NCI-H510A treated with DMSO at 0.1 percent for 48 hours (cell line): ENCODE measurements at regions not wholly inside any gene's neighbourhood (a gene's known extent, or its start where the extent isn't known, plus 50 kb on each side); places are given as distances from the start of the nearest gene placed in this dataset.
"Not testable (repeated sequence)": the region's sequence is repeated elsewhere in the genome, so short reads cannot be mapped to it uniquely, and the experiment has no call there.

Experiments
- DNase-seq: peaks from one replicate; lab custom pipeline; 2025; lab: John Stamatoyannopoulos, UW

- no peak for DNase-seq
Measured at GRCh38 chr12:124674937-124675336, 107.5 kb upstream of the NCOR2 start.

- DNase-seq: no peak
Measured at GRCh38 chr12:124673801-124674617, 106.6 kb upstream of the NCOR2 start.

DNA sequence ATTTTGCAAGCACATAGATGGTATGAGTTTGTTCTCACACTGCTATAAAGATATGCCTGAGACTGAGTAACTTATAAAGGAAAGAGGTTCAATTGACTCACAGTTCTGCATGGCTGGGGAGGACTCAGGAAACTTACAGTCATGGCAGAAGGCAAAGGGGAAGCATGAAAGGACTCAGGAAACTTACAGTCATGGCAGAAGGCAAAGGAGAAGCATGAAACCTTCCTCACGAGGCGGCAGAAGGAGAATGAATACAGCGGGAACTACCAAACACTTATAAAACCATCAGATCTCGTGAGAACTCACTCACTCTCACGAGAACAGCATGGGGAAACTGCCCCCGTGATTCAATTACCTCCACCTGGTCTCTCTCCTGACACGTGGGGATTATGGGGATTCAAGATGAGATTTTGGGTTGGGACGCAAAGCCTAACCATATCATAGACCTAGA is 101.9 kb upstream of the NCOR2 start:
- not testable (repeated sequence) for DNase-seq

- no peak for DNase-seq
Measured at GRCh38 chr12:124668602-124669001, 101.2 kb upstream of the NCOR2 start.

- peak; percentile 89 for DNase-seq
Measured at GRCh38 chr12:124667506-124668326, 100.3 kb upstream of the NCOR2 start.

GRCh38 chr12:124666722-124667259 is 99.4 kb upstream of the NCOR2 start:
- DNase-seq: no peak

DNA sequence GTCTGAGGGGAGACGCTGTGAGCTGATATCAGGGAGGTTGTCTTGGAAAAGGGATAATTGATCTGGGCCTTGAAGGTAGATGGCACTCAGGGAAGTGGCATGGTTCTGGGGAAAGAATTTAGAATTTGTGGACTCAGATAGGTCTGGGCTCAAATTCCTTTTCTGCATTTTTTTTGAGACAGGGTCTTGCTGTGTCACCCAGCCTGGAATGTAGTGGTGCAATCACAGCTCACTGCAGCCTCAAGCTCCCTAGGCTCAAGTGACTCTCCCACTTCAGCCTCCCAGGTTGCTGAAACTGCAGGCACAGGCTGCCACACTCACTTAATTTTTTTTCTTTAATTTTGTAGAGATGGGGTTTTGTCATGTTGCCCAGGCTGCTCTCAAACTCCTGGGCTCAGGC is 98.1 kb upstream of the NCOR2 start:
- no peak for DNase-seq

DNA sequence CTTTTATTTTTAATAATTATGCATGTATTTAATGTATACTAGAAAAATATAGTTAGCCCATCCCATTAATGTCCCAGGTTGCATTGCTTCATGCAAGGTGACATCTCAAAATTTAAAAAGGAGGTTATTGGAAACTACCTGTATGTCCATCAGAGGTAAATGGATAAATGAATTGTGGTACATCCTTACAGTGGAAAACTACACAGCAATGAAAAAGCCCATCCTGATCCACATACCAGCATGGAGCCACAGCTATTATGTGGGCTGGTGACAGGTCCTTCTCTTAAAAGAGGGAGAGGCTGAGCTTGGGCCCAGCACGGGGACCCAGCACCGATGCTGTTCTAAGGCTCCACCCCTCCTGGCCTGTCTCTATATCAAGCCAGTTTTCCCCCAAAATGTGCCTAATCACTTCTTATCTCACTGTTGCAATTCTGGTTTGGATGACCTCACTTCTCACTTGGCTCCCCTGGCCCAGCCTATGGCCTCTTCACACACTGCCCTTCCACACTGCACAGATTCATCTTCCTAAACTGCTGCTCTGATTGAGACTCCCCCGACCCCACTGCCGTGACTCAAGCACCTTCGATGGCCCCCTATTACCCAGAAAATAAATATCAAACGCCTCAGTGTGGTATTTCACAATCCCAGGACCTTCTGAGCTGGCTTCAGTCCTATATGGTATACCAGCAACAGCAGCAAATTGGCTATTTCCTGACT is 97.1 kb upstream of the NCOR2 start:
- DNase-seq: no peak

- no peak for DNase-seq
Measured at GRCh38 chr12:124663771-124664366, 96.5 kb upstream of the NCOR2 start.

DNA sequence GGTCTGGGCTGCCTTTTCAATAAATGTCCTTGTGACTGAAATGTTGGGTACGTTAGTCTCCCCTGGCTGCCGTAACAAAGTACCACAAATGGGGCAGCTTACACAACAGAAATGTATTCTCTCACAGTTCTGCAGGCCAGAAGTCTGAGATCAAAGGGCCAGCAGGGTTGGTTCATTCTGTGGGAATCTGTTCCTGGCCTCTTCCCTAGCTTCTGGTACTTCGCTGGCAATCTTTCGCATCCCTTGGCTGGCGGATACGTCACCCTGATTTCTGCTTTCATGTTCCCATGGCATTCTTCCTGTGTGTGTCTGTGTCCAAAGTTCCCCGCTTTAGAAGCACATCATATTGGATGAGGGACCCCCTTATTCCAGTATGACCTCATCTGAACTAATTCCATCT is 95.8 kb upstream of the NCOR2 start:
- DNase-seq: no peak

DNA sequence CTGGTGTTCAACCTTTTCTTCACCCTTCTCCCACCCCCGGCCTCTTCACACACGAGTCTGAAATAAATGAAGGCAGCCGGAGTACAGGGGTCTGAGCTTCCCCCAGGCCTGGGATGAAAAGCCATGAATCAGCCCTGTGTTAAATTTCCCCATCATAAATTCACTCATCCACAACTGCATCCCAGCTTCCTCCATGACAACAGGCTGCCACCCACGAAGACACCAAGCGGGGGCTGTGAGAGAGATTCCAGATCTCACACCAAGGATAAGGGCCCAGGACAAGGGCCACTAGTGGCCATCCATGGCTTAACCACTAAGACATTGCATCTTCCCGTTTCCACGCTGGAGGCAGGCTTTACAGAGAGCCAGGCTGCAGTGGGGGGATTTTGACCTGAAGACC is 93.9 kb upstream of the NCOR2 start:
- DNase-seq: no peak

DNA sequence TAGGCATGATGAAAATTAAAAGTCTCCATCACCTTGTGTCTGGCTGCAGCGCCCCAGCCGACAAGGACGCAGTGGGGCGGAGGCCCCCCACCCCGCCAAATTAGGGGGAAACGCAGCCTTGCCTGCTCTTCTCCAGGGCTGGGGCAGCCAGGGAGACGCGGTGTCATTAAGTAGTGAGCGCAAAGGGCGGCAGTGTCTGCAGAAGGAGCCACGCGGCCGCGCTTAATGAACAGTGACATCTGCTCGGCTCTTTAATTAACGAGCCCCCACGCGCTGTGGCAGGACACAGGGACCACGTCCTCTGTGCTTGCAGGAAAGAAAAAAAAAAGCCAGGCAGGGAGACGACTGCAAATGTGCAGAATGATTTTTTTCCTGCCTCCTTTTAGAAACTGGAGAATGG is 93.4 kb upstream of the NCOR2 start:
- peak; percentile 9 for DNase-seq

DNA sequence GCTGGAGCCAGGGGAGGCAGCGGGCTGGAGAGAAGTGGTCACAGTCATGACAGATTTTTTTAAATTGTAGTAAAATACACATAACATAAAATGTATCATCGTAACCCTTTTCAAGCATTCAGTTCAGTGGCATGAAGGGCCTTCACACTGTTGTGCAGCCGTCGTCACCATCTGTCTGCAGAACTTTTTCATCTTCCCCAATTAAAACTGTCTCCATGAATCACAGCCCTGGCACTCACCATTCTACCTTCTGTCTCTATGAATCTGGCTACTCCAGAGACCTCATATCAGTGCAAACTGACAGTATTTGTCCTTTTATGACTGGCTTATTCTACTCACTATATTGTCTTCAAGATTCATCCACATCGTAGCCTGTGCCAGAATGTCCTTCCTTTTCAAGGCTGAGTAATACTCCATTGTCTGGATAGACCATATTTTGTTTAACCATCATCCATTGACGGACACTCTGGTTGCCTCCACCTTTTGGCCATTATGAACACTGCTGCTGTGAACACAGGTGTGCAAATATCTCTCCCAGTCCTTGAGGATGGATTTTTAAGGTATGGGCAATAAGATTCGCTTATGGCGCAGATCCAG is 91.5 kb upstream of the NCOR2 start:
- DNase-seq: no peak

DNA sequence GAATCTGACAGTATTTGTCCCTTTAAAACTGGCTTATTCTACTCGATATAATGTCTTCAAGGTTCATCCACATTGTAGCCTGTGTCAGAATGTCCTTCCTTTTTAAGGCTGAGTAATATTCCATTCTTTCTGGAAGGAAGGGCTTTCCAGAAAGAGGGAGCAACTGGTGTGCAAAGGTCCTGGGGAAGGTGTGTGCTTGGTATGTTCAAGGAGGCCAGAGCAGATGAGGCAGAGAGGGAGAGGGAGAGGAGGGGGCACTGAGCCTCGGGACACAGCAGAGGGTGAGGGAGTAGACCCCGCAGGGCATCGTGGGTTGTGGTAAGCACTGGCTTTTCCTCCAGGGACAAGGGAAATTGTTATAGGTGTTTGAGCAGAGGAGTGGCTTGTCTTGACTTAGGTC is 90.9 kb upstream of the NCOR2 start:
- DNase-seq: no peak

GRCh38 chr12:124656947-124657434 is 89.6 kb upstream of the NCOR2 start:
- DNase-seq: no peak

GRCh38 chr12:124655698-124656516 is 88.5 kb upstream of the NCOR2 start:
- peak; percentile 31 for DNase-seq

GRCh38 chr12:124655048-124655697 is 87.8 kb upstream of the NCOR2 start:
- DNase-seq: no peak

GRCh38 chr12:124654666-124655047 is 87.2 kb upstream of the NCOR2 start:
- no peak for DNase-seq

DNA sequence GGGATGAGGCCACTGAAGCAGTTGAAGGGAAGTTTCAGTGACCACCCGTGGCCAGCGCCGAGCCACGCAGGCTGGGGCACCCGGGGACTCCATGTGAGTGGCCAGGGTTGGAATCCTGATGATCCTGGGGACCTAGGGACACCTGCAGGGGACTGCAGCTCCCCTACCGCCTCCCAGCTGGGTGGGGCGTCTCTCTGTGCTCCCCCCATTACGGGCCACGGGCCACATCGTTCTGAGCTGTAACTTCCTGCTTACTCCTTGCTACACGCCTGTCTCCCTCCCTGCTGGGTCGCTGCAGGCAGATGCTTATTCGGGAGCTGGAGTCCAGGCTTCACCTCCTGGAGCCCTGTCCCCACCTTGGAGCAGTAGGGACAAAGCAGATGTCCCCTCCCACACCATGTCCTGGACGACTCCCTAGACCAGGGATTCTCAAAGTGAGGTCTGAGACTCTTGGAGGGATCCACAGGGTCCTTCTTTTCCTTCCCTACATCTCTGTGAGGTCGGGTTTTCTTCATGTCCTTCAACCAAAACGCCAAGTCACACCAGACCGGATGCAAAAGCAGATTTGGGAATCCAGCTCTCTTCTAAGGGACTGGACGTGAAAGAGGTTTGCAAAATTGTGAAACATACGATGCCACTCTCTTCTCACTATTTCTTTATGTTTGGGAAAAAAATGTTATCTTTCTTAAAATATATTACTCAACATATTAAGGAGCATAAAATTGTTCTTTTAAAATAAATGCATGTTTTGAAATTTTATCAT is 85.9 kb upstream of the NCOR2 start:
- DNase-seq: no peak
